GM12891 (cell line): ENCODE measurements at regions not wholly inside any gene's neighbourhood (a gene's known extent, or its start where the extent isn't known, plus 50 kb on each side); places are given as distances from the start of the nearest gene placed in this dataset.

Experiments
- DNase-seq: peaks from one replicate; pipeline ENCODE4 v3.0.0; 2011; ENCODE audit warnings: low spot score; ENCODE audit not compliant: insufficient read length
- FAIRE-seq: peaks from 2 replicates; lab custom pipeline; 2011; peaks lifted over from hg19 to GRCh38; lab: Jason Lieb, UNC
- PAX5 ChIP-seq: IDR thresholded peaks from 2 replicates; pipeline ENCODE4 v1.6.1; 2011; ENCODE audit warnings: low read length, moderate library complexity, mild to moderate bottlenecking; ENCODE audit not compliant: insufficient read depth, severe bottlenecking
- POLR2A ChIP-seq: IDR thresholded peaks from 2 replicates; pipeline ENCODE4 v1.6.1; 2011; ENCODE audit warnings: low read depth, low read length, control low read depth
- POLR2AphosphoS5 ChIP-seq: IDR thresholded peaks from 2 replicates; pipeline ENCODE4 v1.6.1; 2011; ENCODE audit warnings: low read depth, low read length, control low read depth
- POU2F2 ChIP-seq: IDR thresholded peaks from 2 replicates; pipeline ENCODE4 v1.6.1; 2011; ENCODE audit warnings: low read depth, mild to moderate bottlenecking, control low read depth, low read length, moderate library complexity
- SPI1 ChIP-seq: IDR thresholded peaks from 2 replicates; pipeline ENCODE4 v1.6.1; 2011; ENCODE audit warnings: low read depth, low read length, control low read depth
- TAF1 ChIP-seq: IDR thresholded peaks from 2 replicates; pipeline ENCODE4 v1.6.1; 2011; ENCODE audit warnings: low read depth, low read length, control low read depth

GRCh38 chr5:5623397-5623796 lies 200.9 kb downstream of the ICE1 start:
- FAIRE-seq (no peak), DNase-seq (no peak)
- TF ChIP-seq POLR2AphosphoS5 (no peak), PAX5 (no peak), POLR2A (no peak), SPI1 (no peak), POU2F2 (no peak), TAF1 (no peak)

DNA sequence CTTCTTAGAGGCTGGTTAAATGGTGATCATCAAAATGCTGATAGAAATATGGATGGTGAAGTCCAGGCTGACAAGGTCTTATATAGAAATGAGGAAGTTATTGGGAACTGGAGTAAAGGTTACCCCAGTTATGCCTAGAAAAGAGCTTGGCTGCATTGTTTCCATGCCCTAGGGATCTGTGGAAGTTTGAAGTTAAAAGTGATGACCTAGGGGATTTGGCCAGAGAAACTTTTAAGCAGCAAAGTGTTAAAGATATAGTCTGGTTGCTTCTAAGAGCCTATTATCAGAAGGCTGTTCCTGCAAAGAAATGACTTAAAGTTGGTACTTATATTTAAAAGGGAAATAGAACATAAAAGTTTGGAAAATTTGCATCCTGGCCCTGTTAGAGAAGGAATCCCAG lies 200.3 kb downstream of the ICE1 start:
- TF ChIP-seq SPI1, result no peak
- no peak for TF ChIP-seq TAF1
- TF ChIP-seq POLR2A, result no peak
- no peak for TF ChIP-seq PAX5
- TF ChIP-seq POLR2AphosphoS5, result no peak
- no peak for TF ChIP-seq POU2F2
- DNase-seq, result no peak
- FAIRE-seq, result no peak

DNA sequence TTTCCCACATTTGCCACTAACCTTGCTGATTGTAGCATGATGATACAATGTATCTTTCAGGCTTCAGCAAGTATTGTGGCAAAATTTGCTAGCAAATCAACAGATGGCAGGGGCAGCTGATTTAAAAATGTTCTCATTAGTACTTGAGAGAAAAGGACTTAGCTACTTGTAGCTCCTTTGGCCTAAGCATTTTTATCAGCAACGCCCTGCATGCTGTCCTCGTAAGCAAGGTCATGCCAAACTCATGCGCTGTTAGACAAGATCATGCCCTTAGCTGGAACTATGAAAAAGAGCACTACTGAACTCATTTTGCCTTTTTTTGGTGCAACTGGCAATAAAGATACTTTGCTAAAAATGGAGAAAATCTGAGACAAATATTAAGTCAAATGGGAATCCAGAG lies 197.1 kb downstream of the ICE1 start:
- FAIRE-seq, result no peak
- TF ChIP-seq POLR2AphosphoS5 (no peak), POU2F2 (no peak), PAX5 (no peak), SPI1 (no peak), POLR2A (no peak), TAF1 (no peak)
- DNase-seq, result no peak

- TF ChIP-seq POLR2A (no peak), POLR2AphosphoS5 (no peak), TAF1 (no peak), POU2F2 (no peak), SPI1 (no peak), PAX5 (no peak)
- FAIRE-seq, result no peak
Observed at GRCh38 chr5:5617024-5617423, 194.5 kb downstream of the ICE1 start.

GRCh38 chr5:5616247-5616895 lies 193.9 kb downstream of the ICE1 start:
- TF ChIP-seq POU2F2 (no peak), TAF1 (no peak), PAX5 (no peak), POLR2AphosphoS5 (no peak), POLR2A (no peak), SPI1 (no peak)
- DNase-seq, result no peak
- no peak for FAIRE-seq

More at GRCh38 chr5:5617024-5617423, 194.5 kb downstream of the ICE1 start:
- DNase-seq, result no peak

- no peak for DNase-seq
- no peak for FAIRE-seq
- TF ChIP-seq TAF1 (no peak), POU2F2 (no peak), PAX5 (no peak), POLR2A (no peak), SPI1 (no peak), POLR2AphosphoS5 (no peak)
Observed at GRCh38 chr5:5615569-5615968, 193.1 kb downstream of the ICE1 start.

- no peak for FAIRE-seq
- TF ChIP-seq SPI1 (peak; percentile 86), TAF1 (no peak)
Observed at GRCh38 chr5:5613261-5613990, 190.9 kb downstream of the ICE1 start.

DNA sequence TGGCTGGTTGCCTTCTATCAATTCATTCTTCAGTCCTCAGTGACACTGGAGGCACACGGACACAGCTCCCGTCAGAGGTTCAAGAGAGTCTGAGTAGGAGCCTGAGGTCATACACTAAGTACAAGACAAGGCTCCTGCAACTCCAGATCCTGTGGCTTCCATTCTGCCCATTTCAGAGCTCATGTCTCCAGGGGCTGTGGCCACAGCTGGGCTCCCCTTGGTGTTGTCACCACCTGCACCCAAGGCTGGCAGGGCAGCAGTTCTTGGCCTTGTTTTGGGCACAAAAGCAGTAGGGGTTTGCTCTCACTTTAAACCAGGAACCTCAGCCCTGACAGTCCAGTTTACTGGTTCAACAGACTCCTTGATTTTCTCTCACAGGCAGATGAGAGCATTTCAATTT lies 189.6 kb downstream of the ICE1 start:
- DNase-seq (no peak), FAIRE-seq (no peak)
- TF ChIP-seq POLR2AphosphoS5 (no peak), POU2F2 (no peak), PAX5 (no peak), TAF1 (no peak), POLR2A (no peak), SPI1 (no peak)

More at GRCh38 chr5:5613261-5613990, 190.9 kb downstream of the ICE1 start:
- DNase-seq, result no peak

DNA sequence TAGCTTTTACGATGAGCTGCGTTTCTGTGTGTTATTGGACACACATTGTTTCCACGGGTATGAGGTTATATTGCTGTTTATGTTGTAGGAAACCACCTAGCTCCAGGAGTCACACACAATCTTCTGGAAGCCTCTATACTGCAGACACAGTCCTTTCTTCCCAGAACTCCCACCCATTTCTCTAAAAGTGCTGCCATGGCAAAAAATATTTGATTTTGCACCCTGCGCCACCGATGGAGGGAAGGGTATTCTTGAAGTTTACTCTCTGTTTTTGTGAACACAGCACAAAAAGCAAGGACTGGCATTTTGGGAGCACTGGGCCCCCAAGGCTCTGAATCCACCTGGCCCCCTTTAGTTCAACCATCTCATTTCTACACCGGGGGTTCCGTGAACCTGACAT lies 187.5 kb downstream of the ICE1 start:
- TF ChIP-seq POU2F2 (no peak), SPI1 (no peak), POLR2AphosphoS5 (no peak), PAX5 (no peak), TAF1 (no peak), POLR2A (no peak)
- DNase-seq (no peak), FAIRE-seq (no peak)

GRCh38 chr5:5605170-5605764 lies 182.8 kb downstream of the ICE1 start:
- DNase-seq (no peak), FAIRE-seq (no peak)
- TF ChIP-seq TAF1, result no peak
- no peak for TF ChIP-seq POLR2AphosphoS5
- no peak for TF ChIP-seq SPI1
- TF ChIP-seq POU2F2, result no peak
- no peak for TF ChIP-seq PAX5
- TF ChIP-seq POLR2A, result no peak
